PC-3 (cell line): ENCODE measurements at regions not wholly inside any gene's neighbourhood (a gene's known extent, or its start where the extent isn't known, plus 50 kb on each side); places are given as distances from the start of the nearest gene placed in this dataset.

Source experiments
- ATAC-seq: fragments of 200-7000 bp; cut with Tn5 transposase; 2 replicates; pipeline ENCODE4 v1.9.1; 2020; ENCODE audit warnings: mild to moderate bottlenecking, moderate library complexity
- BruUV-seq: library from RNA; stranded (reverse); fragments of 400-500 nt; replicated peaks from 2 replicates; lab custom pipeline; 2021; lab: Mats Ljungman, UMichigan
- CTCF ChIA-PET: fragments of 300-600 bp; sonication (Branson Sonifier 250); formaldehyde crosslinking; loops from one replicate; lab custom pipeline; 2022; ENCODE audit warnings: antibody characterized with exemption; lab: Charles Lee
- POLR2A ChIA-PET: fragments of 300-600 bp; sonication (Branson Sonifier 250); formaldehyde crosslinking; loops from one replicate; lab custom pipeline; 2022; ENCODE audit warnings: antibody characterized with exemption; ENCODE audit not compliant: unreplicated experiment; lab: Charles Lee
- DNase-seq: peaks from one replicate; pipeline ENCODE4 v3.0.0-alpha.2; 2015
- H2AFZ ChIP-seq: fragments of 300-600 bp; sonication (generic); 2 replicates; pipeline ENCODE4 v1.6.0; 2016; ENCODE audit warnings: antibody characterized with exemption, low read length
- H3F3A ChIP-seq: fragments of 300-600 bp; sonication (generic); one replicate; pipeline ENCODE4 v1.6.0; 2017; ENCODE audit warnings: antibody characterized with exemption, low read length, control low read depth, mild to moderate bottlenecking; ENCODE audit not compliant: unreplicated experiment
- H3K27ac ChIP-seq: fragments of 300-600 bp; sonication (generic); 2 replicates; pipeline ENCODE4 v1.5.1; 2016; ENCODE audit warnings: mild to moderate bottlenecking, low read length
- H3K27me3 ChIP-seq: fragments of 300-600 bp; sonication (generic); 2 replicates; pipeline ENCODE4 v1.6.1; 2016; ENCODE audit warnings: low read length, mixed read lengths
- H3K36me3 ChIP-seq: fragments of 300-600 bp; sonication (generic); 2 replicates; pipeline ENCODE4 v1.6.1; 2016; ENCODE audit warnings: low read depth, mixed run types, low read length, mixed read lengths
- H3K4me1 ChIP-seq: fragments of 300-600 bp; sonication (generic); 2 replicates; pipeline ENCODE4 v1.5.1; 2016; ENCODE audit warnings: low read length; ENCODE audit not compliant: insufficient read depth
- H3K4me2 ChIP-seq: fragments of 300-600 bp; sonication (generic); 2 replicates; pipeline ENCODE4 v1.6.0; 2016; ENCODE audit warnings: low read length
- H3K4me3 ChIP-seq: fragments of 300-600 bp; sonication (generic); 2 replicates; pipeline ENCODE4 v1.5.1; 2016; ENCODE audit warnings: mild to moderate bottlenecking, low read length, mixed read lengths
- H3K79me2 ChIP-seq: fragments of 300-600 bp; sonication (generic); 2 replicates; pipeline ENCODE4 v1.6.1; 2017; ENCODE audit warnings: low read length, mixed read lengths
- H3K9ac ChIP-seq: fragments of 300-600 bp; sonication (generic); 2 replicates; pipeline ENCODE4 v1.6.0; 2016; ENCODE audit warnings: mild to moderate bottlenecking, low read length
- H3K9me2 ChIP-seq: fragments of 300-600 bp; sonication (generic); replicated peaks from 2 replicates; pipeline ENCODE4 v1.6.1; 2016; ENCODE audit warnings: mixed run types, low read length, mixed read lengths
- H3K9me3 ChIP-seq: fragments of 300-600 bp; sonication (generic); 2 replicates; pipeline ENCODE4 v1.6.1; 2016; ENCODE audit warnings: low read length, mixed read lengths
- H4K20me1 ChIP-seq: fragments of 300-600 bp; sonication (generic); 2 replicates; pipeline ENCODE4 v1.6.1; 2016; ENCODE audit warnings: low read length, mixed read lengths
- EZH2 ChIP-seq: fragments of 300-600 bp; sonication (generic); IDR thresholded peaks from one replicate; pipeline ENCODE4 v1.6.1; 2017; ENCODE audit warnings: antibody characterized with exemption, mild to moderate bottlenecking, low read length; ENCODE audit not compliant: unreplicated experiment
- EZH2phosphoT487 ChIP-seq: fragments of 300-600 bp; sonication (generic); IDR thresholded peaks from 2 replicates; pipeline ENCODE4 v1.6.1; 2018; ENCODE audit warnings: mild to moderate bottlenecking, antibody characterized with exemption, low read length, borderline replicate concordance
- intact Hi-C: fragments of 100-400 bp; cut with micrococcal nuclease; formaldehyde crosslinking; loops from 2 replicates; pipeline ENCODE4 v1.9.0; 2023
- TF ChIP-seq, protein P1 (sequence below): fragments of 300-600 bp; sonication (generic); conservative IDR thresholded peaks from 2 replicates; pipeline ENCODE4 v1.5.1; 2017; ENCODE audit warnings: antibody characterized with exemption, low read depth, mild to moderate bottlenecking, low read length

DNA sequence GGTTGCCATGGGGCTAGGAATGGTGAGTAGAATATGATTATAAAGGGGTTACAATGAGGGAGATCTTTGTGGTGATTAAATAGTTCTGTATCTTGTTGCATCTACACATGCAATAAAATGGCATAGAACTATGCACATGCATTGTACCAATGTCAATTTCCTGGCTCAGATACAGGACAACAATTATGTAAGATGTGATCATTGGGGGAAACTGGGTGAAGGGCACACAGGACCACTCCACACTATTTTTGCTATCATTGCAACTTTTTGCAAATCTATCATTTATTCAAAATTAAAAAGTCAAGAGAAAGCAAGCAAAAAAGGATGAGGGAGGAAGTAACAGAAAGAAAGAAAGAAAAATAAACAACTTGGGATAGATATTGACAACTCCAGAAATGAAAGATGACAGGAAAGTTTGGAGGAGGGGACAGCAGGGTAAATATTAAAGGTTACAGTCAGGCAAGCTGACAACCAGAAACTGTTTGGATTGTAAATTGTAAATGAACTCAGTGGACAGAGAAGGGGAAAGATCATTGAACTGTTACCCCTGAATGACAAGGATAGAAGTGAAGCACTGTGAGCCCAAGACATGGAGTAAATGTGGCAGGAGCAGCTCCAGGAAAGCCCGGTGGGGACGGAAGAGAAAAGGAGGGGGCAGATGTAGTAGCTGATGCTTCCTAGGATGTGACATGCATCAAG lies 499.6 kb upstream of the JARID2 start:
- ATAC-seq (no peak), DNase-seq (no peak)
- POLR2A ChIA-PET = no interaction called here
- Histone ChIP-seq H3K4me3 (no peak overlapping the region), H3K4me1 (peaks cover 30% of the 10 kb centered on the region), H2AFZ (no peak overlapping the region), H3K9ac (peak overlapping the region; percentile 33; the same call in 1 of the 2 replicates), H3K27me3 (no peaks in the 10 kb centered on the region), H3K36me3 (no peaks in the 10 kb centered on the region), H3K79me2 (0 out of 2 replicates have a peak, but pooled peaks cover 3% of the 10 kb centered on the region), H3K9me3 (no peaks in the 10 kb centered on the region), H3F3A (peaks cover 8% of the 10 kb centered on the region), H3K9me2 (no peaks in the 10 kb centered on the region), H4K20me1 (no peaks in the 10 kb centered on the region), H3K4me2 (no peak overlapping the region), H3K27ac (peak overlapping the region; percentile 59)
- intact Hi-C loops = loop anchor here (10.0 kb wide), 1 partner anchor 471 kb away; no protein-coding TSS in a partner anchor
- CTCF ChIA-PET = no interaction called here
- no TSS peak for BruUV-seq
- no peak for TF ChIP-seq EZH2phosphoT487
- no peak for TF ChIP-seq EZH2
- TF ChIP-seq, protein P1, sequence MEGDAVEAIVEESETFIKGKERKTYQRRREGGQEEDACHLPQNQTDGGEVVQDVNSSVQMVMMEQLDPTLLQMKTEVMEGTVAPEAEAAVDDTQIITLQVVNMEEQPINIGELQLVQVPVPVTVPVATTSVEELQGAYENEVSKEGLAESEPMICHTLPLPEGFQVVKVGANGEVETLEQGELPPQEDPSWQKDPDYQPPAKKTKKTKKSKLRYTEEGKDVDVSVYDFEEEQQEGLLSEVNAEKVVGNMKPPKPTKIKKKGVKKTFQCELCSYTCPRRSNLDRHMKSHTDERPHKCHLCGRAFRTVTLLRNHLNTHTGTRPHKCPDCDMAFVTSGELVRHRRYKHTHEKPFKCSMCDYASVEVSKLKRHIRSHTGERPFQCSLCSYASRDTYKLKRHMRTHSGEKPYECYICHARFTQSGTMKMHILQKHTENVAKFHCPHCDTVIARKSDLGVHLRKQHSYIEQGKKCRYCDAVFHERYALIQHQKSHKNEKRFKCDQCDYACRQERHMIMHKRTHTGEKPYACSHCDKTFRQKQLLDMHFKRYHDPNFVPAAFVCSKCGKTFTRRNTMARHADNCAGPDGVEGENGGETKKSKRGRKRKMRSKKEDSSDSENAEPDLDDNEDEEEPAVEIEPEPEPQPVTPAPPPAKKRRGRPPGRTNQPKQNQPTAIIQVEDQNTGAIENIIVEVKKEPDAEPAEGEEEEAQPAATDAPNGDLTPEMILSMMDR = no peak

DNA sequence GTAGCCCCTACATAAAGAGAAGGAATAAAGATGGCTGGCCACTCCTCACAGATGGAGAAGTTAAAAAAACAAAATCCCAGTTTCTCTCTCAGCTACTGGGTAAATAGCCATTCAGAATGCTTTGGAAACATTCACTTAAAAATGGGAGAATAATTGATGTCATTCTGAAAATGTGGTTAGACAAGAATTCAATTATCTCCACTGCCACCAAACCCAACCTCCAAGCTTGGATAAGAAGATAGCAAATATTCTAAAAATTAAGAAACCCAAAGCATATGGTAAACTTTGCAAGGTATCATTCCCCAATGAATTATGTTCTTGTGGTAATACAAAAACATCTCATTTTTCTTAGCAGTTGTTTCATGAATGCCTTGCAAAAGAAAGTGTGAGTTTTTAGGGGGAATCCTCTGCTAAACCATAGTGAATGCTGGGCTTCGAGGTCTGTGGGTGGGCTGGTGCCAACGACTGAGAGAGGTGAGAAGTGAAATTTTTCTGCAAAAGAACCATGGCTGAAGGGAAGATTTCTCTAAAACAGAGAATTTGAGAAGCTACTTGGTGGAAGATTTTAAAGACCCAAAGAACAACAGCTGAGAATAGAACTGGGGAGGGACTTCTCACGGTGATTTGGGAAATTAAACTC lies 497.9 kb upstream of the JARID2 start:
- H3K4me2 ChIP-seq = no peak overlapping the region
- no peak for DNase-seq
- H3K79me2 ChIP-seq = no peaks in the 10 kb centered on the region
- no TSS peak for BruUV-seq
- H3K36me3 ChIP-seq = no peaks in the 10 kb centered on the region
- no peaks in the 10 kb centered on the region for H4K20me1 ChIP-seq
- no peak overlapping the region for H2AFZ ChIP-seq
- no peaks in the 10 kb centered on the region for H3K27me3 ChIP-seq
- peaks cover 1% of the 10 kb centered on the region for H3F3A ChIP-seq
- ATAC-seq = no peak
- H3K27ac ChIP-seq = no peak overlapping the region
- no peak overlapping the region for H3K4me3 ChIP-seq
- peaks cover 23% of the 10 kb centered on the region for H3K4me1 ChIP-seq
- ChIA-PET CTCF (no interaction called here), POLR2A (interaction anchor here (0.6 kb wide), 1 partner anchor 647 kb away, joined by 3 read pairs; no protein-coding TSS in a partner anchor)
- TF ChIP-seq, protein P1 = no peak
- TF ChIP-seq EZH2phosphoT487 (no peak), EZH2 (no peak)
- intact Hi-C loops = loop anchor here (10.0 kb wide), 1 partner anchor 473 kb away; no protein-coding TSS in a partner anchor
- no peak overlapping the region for H3K9ac ChIP-seq
- H3K9me2 ChIP-seq = no peaks in the 10 kb centered on the region
- no peaks in the 10 kb centered on the region for H3K9me3 ChIP-seq

DNA sequence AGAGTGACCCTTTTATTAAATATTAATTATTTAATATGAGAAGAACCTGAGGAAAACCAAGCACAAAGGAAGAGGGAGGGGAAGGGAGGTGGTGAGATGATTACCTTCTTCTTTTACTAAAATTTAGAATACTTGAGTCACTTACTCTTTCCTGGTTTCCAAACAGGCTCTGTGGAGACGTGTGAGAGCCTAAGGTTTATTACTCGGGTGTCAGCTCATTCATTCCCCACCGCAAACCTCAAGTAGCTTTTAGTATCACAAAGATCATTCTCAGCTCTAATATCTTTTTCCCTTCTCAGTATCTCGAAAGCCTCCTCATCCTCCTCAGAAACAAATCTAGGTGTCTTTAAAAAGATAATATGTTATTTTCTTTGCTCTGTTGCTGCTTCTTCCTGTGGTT lies 497.2 kb upstream of the JARID2 start:
- Histone ChIP-seq H3K4me3 (no peak overlapping the region), H2AFZ (no peak overlapping the region), H3K36me3 (no peaks in the 10 kb centered on the region), H3K9me3 (no peaks in the 10 kb centered on the region), H3K4me2 (no peak overlapping the region), H3K79me2 (no peaks in the 10 kb centered on the region), H3K27me3 (no peaks in the 10 kb centered on the region), H3F3A (no peaks in the 10 kb centered on the region), H4K20me1 (no peaks in the 10 kb centered on the region), H3K27ac (no peak overlapping the region), H3K9ac (no peak overlapping the region), H3K4me1 (peaks cover 16% of the 10 kb centered on the region), H3K9me2 (no peaks in the 10 kb centered on the region)
- no peak for ATAC-seq
- no peak for DNase-seq
- ChIA-PET POLR2A (no interaction called here), CTCF (no interaction called here)
- intact Hi-C loops = loop anchor here (10.0 kb wide), 1 partner anchor 474 kb away; no protein-coding TSS in a partner anchor
- no TSS peak for BruUV-seq
- TF ChIP-seq EZH2phosphoT487 = no peak
- TF ChIP-seq, protein P1 = no peak
- no peak for TF ChIP-seq EZH2
